Right lobe of liver (tissue), 6 donors: ENCODE measurements at regions not wholly inside any gene's neighbourhood (a gene's known extent, or its start where the extent isn't known, plus 50 kb on each side); places are given as distances from the start of the nearest gene placed in this dataset.

Source experiments
- ATAC-seq, 4 donors: fragments of 200-7000 bp; cut with Tn5 transposase; one replicate each; pipeline ENCODE4 v1.9.1; 2020; ENCODE audit warnings: mild to moderate bottlenecking in 4 of 4, moderate library complexity in 4 of 4
- DNase-seq, 3 donors: peaks; one replicate each; pipeline ENCODE4 v3.0.0-alpha.2; 2020
- H3K27ac ChIP-seq, 3 donors: fragments of 200-600 bp; one replicate each; pipeline ENCODE4 v1.8.0; 2022
- H3K27me3 ChIP-seq, 2 donors: fragments of 200-600 bp; one replicate each; pipeline ENCODE4 v1.8.0; 2022
- H3K36me3 ChIP-seq, 4 donors: fragments of 200-600 bp; sonication (generic) in 1 of 4; one replicate each; pipeline versions ENCODE4 v1.5.1 to v1.8.0; 2017 to 2022; ENCODE audit warnings: control low read depth in 1 of 4
- H3K4me1 ChIP-seq, 4 donors: fragments of 200-600 bp; sonication (generic) in 1 of 4; one replicate each; pipeline versions ENCODE4 v1.5.1 to v1.8.0; 2017 to 2022; ENCODE audit warnings: control low read depth in 1 of 4
- H3K4me3 ChIP-seq, 3 donors: fragments of 200-600 bp; one replicate each; pipeline ENCODE4 v1.8.0; 2022
- H3K9me3 ChIP-seq, 4 donors: fragments of 200-600 bp; sonication (generic) in 1 of 4; one replicate each; pipeline versions ENCODE4 v1.5.1 to v1.8.0; 2017 to 2022; ENCODE audit warnings: control low read depth in 1 of 4
- POLR2A ChIP-seq: fragments of 450-650 bp; IDR thresholded peaks from one replicate; pipeline ENCODE4 v1.6.1; 2017; ENCODE audit warnings: antibody characterized with exemption, mild to moderate bottlenecking
- WGBS: methylation state at CpG from one replicate; pipeline ENCODE4 v1.1.6; 2018; ENCODE audit warnings: low coverage, low lambda C conversion rate; ENCODE audit not compliant: insufficient coverage; ENCODE audit errors: missing lambda C conversion rate; 5-methylcytosine and 5-hydroxymethylcytosine counted together
- intact Hi-C, 2 donors: fragments of 100-400 bp; cut with DNase I; formaldehyde crosslinking; loops; one replicate each; pipeline versions ENCODE4 v1.11.2 to v1.14.1; 2022
- TF ChIP-seq, protein P1 (sequence below), 4 donors: fragments of 200-600 bp in 3 of 4; fragments of 450-650 bp in 1 of 4; IDR thresholded peaks; one replicate each; pipeline versions ENCODE4 v1.5.1 to v1.8.0; 2016 to 2022; ENCODE audit warnings: antibody characterized with exemption in 4 of 4, mild to moderate bottlenecking in 2 of 4
- donor health status: DM: no; HTN: yes; CAD: no.
- donor health status: DM: no; HTN: no; CAD: no.
- donor health status: DM: no; HTN: no; CAD: no.
- donor health status: DM: no; HTN: yes; CAD: no.
- donor health status: DM: no; HTN: yes; CAD: no.

DNA sequence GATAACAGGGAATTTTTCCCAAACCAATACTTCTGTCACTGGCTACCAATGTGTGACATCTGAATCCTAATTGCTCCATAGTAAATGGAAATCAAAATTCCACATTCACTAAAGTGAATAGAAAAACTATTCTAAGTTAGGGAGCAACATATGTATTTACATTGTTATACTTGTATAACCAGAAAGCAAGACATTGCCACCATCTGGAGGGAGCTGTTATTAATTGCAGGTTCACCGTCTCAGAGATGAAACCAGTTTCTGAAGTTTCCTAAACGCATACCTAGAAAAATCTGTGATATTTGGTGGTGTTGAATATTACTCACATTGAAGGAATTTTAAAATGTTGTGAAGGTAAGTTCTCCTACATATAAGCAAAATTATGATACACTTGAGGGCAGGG, 390.1 kb downstream of the NXPH1 start:
- no peak for DNase-seq
- no peak for TF ChIP-seq POLR2A
- TF ChIP-seq, protein P1, sequence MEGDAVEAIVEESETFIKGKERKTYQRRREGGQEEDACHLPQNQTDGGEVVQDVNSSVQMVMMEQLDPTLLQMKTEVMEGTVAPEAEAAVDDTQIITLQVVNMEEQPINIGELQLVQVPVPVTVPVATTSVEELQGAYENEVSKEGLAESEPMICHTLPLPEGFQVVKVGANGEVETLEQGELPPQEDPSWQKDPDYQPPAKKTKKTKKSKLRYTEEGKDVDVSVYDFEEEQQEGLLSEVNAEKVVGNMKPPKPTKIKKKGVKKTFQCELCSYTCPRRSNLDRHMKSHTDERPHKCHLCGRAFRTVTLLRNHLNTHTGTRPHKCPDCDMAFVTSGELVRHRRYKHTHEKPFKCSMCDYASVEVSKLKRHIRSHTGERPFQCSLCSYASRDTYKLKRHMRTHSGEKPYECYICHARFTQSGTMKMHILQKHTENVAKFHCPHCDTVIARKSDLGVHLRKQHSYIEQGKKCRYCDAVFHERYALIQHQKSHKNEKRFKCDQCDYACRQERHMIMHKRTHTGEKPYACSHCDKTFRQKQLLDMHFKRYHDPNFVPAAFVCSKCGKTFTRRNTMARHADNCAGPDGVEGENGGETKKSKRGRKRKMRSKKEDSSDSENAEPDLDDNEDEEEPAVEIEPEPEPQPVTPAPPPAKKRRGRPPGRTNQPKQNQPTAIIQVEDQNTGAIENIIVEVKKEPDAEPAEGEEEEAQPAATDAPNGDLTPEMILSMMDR (IDR thresholded peaks at IDR 0.05): no peak
- intact Hi-C loops: no loop called here
- no peak for ATAC-seq
- H3K4me1 ChIP-seq: peaks cover 0 to 8% (median 2%) of the 10 kb centered on the region in 4 donors
- 74% methylated on average over 2 of the region's 2 CpGs for WGBS
- H3K9me3 ChIP-seq: no peaks in the 10 kb centered on the region
- H3K27ac ChIP-seq: no peak overlapping the region
- no peaks in the 10 kb centered on the region for H3K36me3 ChIP-seq
- H3K4me3 ChIP-seq: no peak overlapping the region
- H3K27me3 ChIP-seq: no peaks in the 10 kb centered on the region

DNA sequence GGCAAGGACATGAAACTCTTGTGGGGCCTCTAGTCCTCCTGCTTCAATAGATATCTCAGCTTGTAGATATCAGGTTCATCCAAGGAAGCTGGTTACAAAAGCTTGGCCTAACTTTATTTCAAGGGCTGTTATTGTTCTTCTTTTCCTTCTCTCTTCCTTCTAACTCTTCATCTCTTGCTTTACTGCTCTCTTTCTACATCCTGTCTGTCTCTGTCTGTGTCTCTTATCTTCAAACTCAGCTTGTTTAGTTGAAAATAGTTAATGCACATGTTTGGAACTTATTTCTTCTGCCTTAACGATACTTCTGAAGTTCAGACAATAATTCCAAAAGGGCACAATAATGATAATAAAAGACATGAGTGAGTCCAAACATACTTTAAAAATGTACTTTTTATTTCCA, 393.9 kb downstream of the NXPH1 start:
- 47% methylated on average over 1 of the region's 1 CpG for WGBS
- Histone ChIP-seq H3K4me3 (no peak overlapping the region), H3K9me3 (no peaks in the 10 kb centered on the region), H3K27me3 (no peaks in the 10 kb centered on the region), H3K27ac (no peak overlapping the region), H3K36me3 (no peaks in the 10 kb centered on the region), H3K4me1 (peaks cover 0 to 6% (median 2%) of the 10 kb centered on the region in 4 donors)
- TF ChIP-seq POLR2A: no peak
- TF ChIP-seq, protein P1 (IDR thresholded peaks at IDR 0.05): no peak
- ATAC-seq (no peak), DNase-seq (no peak)
- intact Hi-C loops: no loop called here

DNA sequence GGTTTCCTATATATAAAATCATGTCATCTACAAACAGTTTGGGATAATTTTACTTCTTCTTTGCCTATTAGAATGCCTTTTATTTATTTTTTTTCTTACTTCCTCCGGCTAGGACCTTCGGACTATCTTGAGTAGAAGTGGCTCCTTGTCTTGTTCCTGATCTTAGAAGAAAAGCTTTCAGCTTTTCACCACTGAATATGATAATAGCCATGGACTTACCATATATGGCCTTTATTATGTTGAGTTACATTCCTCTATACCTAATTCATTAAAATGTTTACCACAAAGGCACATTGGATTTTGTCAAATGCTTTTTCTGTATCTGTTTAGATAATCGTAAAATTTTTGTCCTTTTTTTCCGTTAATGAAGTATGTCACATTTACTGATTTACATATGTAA, 395.7 kb downstream of the NXPH1 start:
- no peaks in the 10 kb centered on the region for H3K36me3 ChIP-seq
- intact Hi-C loops: no loop called here
- DNase-seq: no peak
- H3K4me3 ChIP-seq: no peak overlapping the region
- no peaks in the 10 kb centered on the region for H3K9me3 ChIP-seq
- H3K4me1 ChIP-seq: no peaks in the 10 kb centered on the region
- TF ChIP-seq, protein P1 (IDR thresholded peaks at IDR 0.05): no peak
- TF ChIP-seq POLR2A: no peak
- no peak overlapping the region for H3K27ac ChIP-seq
- ATAC-seq: no peak
- WGBS: 61% methylated on average over 4 of the region's 4 CpGs
- no peaks in the 10 kb centered on the region for H3K27me3 ChIP-seq

DNA sequence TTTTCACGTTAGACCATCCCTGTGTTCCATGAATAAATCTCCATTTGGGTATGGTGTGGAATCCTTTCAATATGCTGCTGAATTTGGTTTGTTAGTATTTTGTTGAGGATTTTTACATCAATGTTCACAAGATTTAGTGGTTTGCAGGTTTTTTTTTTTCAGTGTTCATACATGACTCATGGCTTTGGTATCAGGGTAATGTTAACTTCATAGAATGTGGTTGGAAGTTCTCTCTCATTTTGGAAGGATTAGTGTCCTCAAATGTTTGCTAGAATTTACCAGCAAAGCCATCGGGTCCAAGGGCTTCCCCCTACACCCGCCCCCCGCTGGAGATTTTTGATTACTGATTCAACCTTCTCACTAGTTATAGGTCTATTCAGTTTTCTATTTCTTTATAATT, 398.0 kb downstream of the NXPH1 start:
- no peak overlapping the region for H3K27ac ChIP-seq
- no peaks in the 10 kb centered on the region for H3K4me1 ChIP-seq
- WGBS: 47% methylated on average over 4 of the region's 4 CpGs
- intact Hi-C loops: no loop called here
- no peak for DNase-seq
- H3K9me3 ChIP-seq: no peaks in the 10 kb centered on the region
- H3K4me3 ChIP-seq: no peak overlapping the region
- no peaks in the 10 kb centered on the region for H3K36me3 ChIP-seq
- ATAC-seq: no peak
- no peak for TF ChIP-seq POLR2A
- TF ChIP-seq, protein P1 (IDR thresholded peaks at IDR 0.05): no peak
- no peaks in the 10 kb centered on the region for H3K27me3 ChIP-seq

DNA sequence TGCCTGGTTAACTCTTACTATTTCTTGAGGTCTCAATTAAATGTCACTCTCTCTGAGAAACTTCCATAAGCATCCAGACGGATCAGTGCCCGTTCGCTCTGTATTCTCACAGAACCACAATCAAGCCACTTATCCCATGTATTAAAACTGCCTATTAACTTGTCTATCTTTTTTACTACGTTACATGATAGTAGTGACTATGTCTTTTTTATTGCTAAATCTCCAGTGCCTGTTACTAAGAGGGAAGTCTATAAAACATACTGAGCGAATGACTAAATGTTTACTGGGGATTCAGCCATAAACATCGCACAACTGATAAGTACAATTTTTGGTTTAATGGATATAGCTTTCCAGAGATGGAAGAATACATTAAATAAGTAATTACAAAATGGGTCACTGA, 399.9 kb downstream of the NXPH1 start:
- TF ChIP-seq POLR2A: no peak
- TF ChIP-seq, protein P1 (IDR thresholded peaks at IDR 0.05): no peak
- H3K36me3 ChIP-seq: no peaks in the 10 kb centered on the region
- no peak for ATAC-seq
- H3K27ac ChIP-seq: no peak overlapping the region
- intact Hi-C loops: no loop called here
- 62% methylated on average over 6 of the region's 6 CpGs for whole genome bisulfite sequencing
- no peaks in the 10 kb centered on the region for H3K9me3 ChIP-seq
- no peak for DNase-seq
- no peaks in the 10 kb centered on the region for H3K4me1 ChIP-seq
- H3K4me3 ChIP-seq: no peak overlapping the region
- no peaks in the 10 kb centered on the region for H3K27me3 ChIP-seq
